ENCODE measurements at regions not wholly inside any gene's neighbourhood (a gene's known extent, or its start where the extent isn't known, plus 50 kb on each side); places are given as distances from the start of the nearest gene placed in this dataset.

DNA sequence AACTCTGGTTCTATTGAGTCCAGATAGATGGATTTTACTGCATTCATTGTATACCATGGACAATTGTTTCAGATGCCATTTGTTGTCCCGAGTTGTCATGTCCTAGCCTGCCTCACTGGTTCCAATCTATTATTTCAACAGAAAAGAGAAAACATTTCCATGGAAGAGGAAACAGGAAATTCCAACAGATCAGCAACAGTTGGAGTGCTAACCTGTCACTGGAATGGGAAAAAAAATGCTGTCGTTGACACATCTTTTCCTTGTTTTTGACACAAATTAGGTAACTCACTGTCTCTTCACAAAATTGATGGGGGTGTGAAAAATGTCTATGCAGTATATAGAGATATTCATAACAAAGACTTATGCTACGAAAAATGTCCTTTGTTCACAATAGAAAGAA, 432.0 kb upstream of the TBL1XR1 start:
- TF ChIP-seq, protein P1, sequence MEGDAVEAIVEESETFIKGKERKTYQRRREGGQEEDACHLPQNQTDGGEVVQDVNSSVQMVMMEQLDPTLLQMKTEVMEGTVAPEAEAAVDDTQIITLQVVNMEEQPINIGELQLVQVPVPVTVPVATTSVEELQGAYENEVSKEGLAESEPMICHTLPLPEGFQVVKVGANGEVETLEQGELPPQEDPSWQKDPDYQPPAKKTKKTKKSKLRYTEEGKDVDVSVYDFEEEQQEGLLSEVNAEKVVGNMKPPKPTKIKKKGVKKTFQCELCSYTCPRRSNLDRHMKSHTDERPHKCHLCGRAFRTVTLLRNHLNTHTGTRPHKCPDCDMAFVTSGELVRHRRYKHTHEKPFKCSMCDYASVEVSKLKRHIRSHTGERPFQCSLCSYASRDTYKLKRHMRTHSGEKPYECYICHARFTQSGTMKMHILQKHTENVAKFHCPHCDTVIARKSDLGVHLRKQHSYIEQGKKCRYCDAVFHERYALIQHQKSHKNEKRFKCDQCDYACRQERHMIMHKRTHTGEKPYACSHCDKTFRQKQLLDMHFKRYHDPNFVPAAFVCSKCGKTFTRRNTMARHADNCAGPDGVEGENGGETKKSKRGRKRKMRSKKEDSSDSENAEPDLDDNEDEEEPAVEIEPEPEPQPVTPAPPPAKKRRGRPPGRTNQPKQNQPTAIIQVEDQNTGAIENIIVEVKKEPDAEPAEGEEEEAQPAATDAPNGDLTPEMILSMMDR (IDR thresholded peaks at IDR 0.05) = no peak
- TF ChIP-seq POLR2A (IDR thresholded peaks at IDR 0.05) = no peak

Measured in adrenal gland (tissue), 5 donors.